ENCODE measurements at regions not wholly inside any gene's neighbourhood (a gene's known extent, or its start where the extent isn't known, plus 50 kb on each side); places are given as distances from the start of the nearest gene placed in this dataset.

- Mint-ChIP-seq H3K4me1 (ENCODE audit: low read depth, unreplicated experiment) (no peaks in the 10 kb centered on the region), H3K27me3 (ENCODE audit: unreplicated experiment) (peaks cover 91% of the 10 kb centered on the region), H3K4me3 (ENCODE audit: low read depth, unreplicated experiment) (no peak overlapping the region), H3K9me3 (ENCODE audit: low read depth, unreplicated experiment) (no peaks in the 10 kb centered on the region), H3K36me3 (ENCODE audit: insufficient read depth, unreplicated experiment) (no peaks in the 10 kb centered on the region), H3K27ac (ENCODE audit: unreplicated experiment) (no peak overlapping the region)
- intact Hi-C loops (cut with micrococcal nuclease; ENCODE audit: unreplicated experiment) = no loop called here
- CTCF ChIA-PET = no interaction called here
- TF ChIP-seq CTCF (IDR thresholded peaks at IDR 0.05; ENCODE audit: unreplicated experiment) = no peak
- no peak for DNase-seq
- no TSS peak for BruUV-seq (replicated peaks)
Measured at GRCh38 chr5:135776457-135776856, 58.0 kb upstream of the SLC25A48 start.

GRCh38 chr5:135761746-135762145 is 72.7 kb upstream of the SLC25A48 start:
- TF ChIP-seq CTCF (IDR thresholded peaks at IDR 0.05; ENCODE audit: unreplicated experiment) = no peak
- no peak for DNase-seq
- CTCF ChIA-PET = no interaction called here
- Mint-ChIP-seq H3K27me3 (ENCODE audit: unreplicated experiment) (peaks cover 11% of the 10 kb centered on the region), H3K4me1 (ENCODE audit: low read depth, unreplicated experiment) (no peaks in the 10 kb centered on the region), H3K4me3 (ENCODE audit: low read depth, unreplicated experiment) (no peak overlapping the region), H3K27ac (ENCODE audit: unreplicated experiment) (no peak overlapping the region), H3K36me3 (ENCODE audit: insufficient read depth, unreplicated experiment) (no peaks in the 10 kb centered on the region), H3K9me3 (ENCODE audit: low read depth, unreplicated experiment) (no peaks in the 10 kb centered on the region)
- intact Hi-C loops (cut with micrococcal nuclease; ENCODE audit: unreplicated experiment) = no loop called here
- BruUV-seq (replicated peaks) = no TSS peak

GRCh38 chr5:135759149-135759784 is 75.2 kb upstream of the SLC25A48 start:
- no peak for TF ChIP-seq CTCF (IDR thresholded peaks at IDR 0.05; ENCODE audit: unreplicated experiment)
- Mint-ChIP-seq H3K27ac (ENCODE audit: unreplicated experiment) (no peak overlapping the region), H3K4me3 (ENCODE audit: low read depth, unreplicated experiment) (no peak overlapping the region), H3K9me3 (ENCODE audit: low read depth, unreplicated experiment) (no peaks in the 10 kb centered on the region), H3K36me3 (ENCODE audit: insufficient read depth, unreplicated experiment) (no peaks in the 10 kb centered on the region), H3K4me1 (ENCODE audit: low read depth, unreplicated experiment) (no peaks in the 10 kb centered on the region), H3K27me3 (ENCODE audit: unreplicated experiment) (peaks cover 11% of the 10 kb centered on the region)
- CTCF ChIA-PET = interaction anchor here (1.1 kb wide), 1 partner anchor 9 kb away, joined by 3 read pairs; no protein-coding TSS in a partner anchor
- no TSS peak for BruUV-seq (replicated peaks)
- DNase-seq = no peak
- intact Hi-C loops (cut with micrococcal nuclease; ENCODE audit: unreplicated experiment) = no loop called here

GRCh38 chr5:135753990-135754389 is 80.5 kb upstream of the SLC25A48 start:
- BruUV-seq (replicated peaks) = no TSS peak
- CTCF ChIA-PET = no interaction called here
- intact Hi-C loops (cut with micrococcal nuclease; ENCODE audit: unreplicated experiment) = no loop called here
- Mint-ChIP-seq H3K27ac (ENCODE audit: unreplicated experiment) (no peak overlapping the region), H3K27me3 (ENCODE audit: unreplicated experiment) (peaks cover under 1% of the 10 kb centered on the region), H3K9me3 (ENCODE audit: low read depth, unreplicated experiment) (no peaks in the 10 kb centered on the region), H3K4me1 (ENCODE audit: low read depth, unreplicated experiment) (no peaks in the 10 kb centered on the region), H3K4me3 (ENCODE audit: low read depth, unreplicated experiment) (no peak overlapping the region), H3K36me3 (ENCODE audit: insufficient read depth, unreplicated experiment) (no peaks in the 10 kb centered on the region)
- TF ChIP-seq CTCF (IDR thresholded peaks at IDR 0.05; ENCODE audit: unreplicated experiment) = no peak
- no peak for DNase-seq

All from Calu3 (cell line).